Calu3 (cell line): ENCODE measurements at regions not wholly inside any gene's neighbourhood (a gene's known extent, or its start where the extent isn't known, plus 50 kb on each side); places are given as distances from the start of the nearest gene placed in this dataset.

Experiments used
- BruUV-seq: library from RNA; stranded (reverse); fragments of 400-500 nt; replicated peaks from 2 replicates; lab custom pipeline; 2021; lab: Mats Ljungman, UMichigan
- CTCF ChIA-PET: fragments of 300-600 bp; sonication (Branson Sonifier 250); formaldehyde crosslinking; loops from one replicate; lab custom pipeline; 2022; ENCODE audit warnings: antibody characterized with exemption; lab: Charles Lee
- DNase-seq: peaks from one replicate; pipeline ENCODE4 v3.0.0; 2022
- H3K27ac Mint-ChIP-seq: one replicate; pipeline ENCODE4 v1.8.0; 2022; ENCODE audit warnings: mixed read lengths; ENCODE audit not compliant: unreplicated experiment
- H3K27me3 Mint-ChIP-seq: one replicate; pipeline ENCODE4 v1.8.0; 2022; ENCODE audit warnings: mixed read lengths; ENCODE audit not compliant: unreplicated experiment
- H3K36me3 Mint-ChIP-seq: one replicate; pipeline ENCODE4 v1.8.0; 2022; ENCODE audit warnings: mild to moderate bottlenecking, moderate library complexity, mixed read lengths; ENCODE audit not compliant: insufficient read depth, unreplicated experiment
- H3K4me1 Mint-ChIP-seq: one replicate; pipeline ENCODE4 v1.8.0; 2022; ENCODE audit warnings: mild to moderate bottlenecking, low read depth, mixed read lengths; ENCODE audit not compliant: unreplicated experiment
- H3K4me3 Mint-ChIP-seq: one replicate; pipeline ENCODE4 v1.8.0; 2022; ENCODE audit warnings: mild to moderate bottlenecking, low read depth, moderate library complexity, mixed read lengths; ENCODE audit not compliant: unreplicated experiment
- H3K9me3 Mint-ChIP-seq: one replicate; pipeline ENCODE4 v1.8.0; 2022; ENCODE audit warnings: low read depth, mixed read lengths; ENCODE audit not compliant: unreplicated experiment
- CTCF ChIP-seq: fragments of 200-600 bp; IDR thresholded peaks from one replicate; pipeline ENCODE4 v1.8.0; 2022; ENCODE audit warnings: antibody characterized with exemption; ENCODE audit not compliant: unreplicated experiment
- intact Hi-C: fragments of 100-400 bp; cut with micrococcal nuclease; formaldehyde crosslinking; loops from one replicate; pipeline ENCODE4 v1.10.0; 2022; ENCODE audit not compliant: unreplicated experiment

- intact Hi-C loops, result no loop called here
- peaks cover 81% of the 10 kb centered on the region for H3K27me3 Mint-ChIP-seq
- no peaks in the 10 kb centered on the region for H3K9me3 Mint-ChIP-seq
- H3K27ac Mint-ChIP-seq, result no peak overlapping the region
- BruUV-seq, result no TSS peak
- peaks cover 13% of the 10 kb centered on the region for H3K36me3 Mint-ChIP-seq
- DNase-seq, result no peak
- TF ChIP-seq CTCF, result no peak
- CTCF ChIA-PET, result interaction anchor here (0.6 kb wide), 1 partner anchor 20 kb away, joined by 3 read pairs; no protein-coding TSS in a partner anchor
- H3K4me3 Mint-ChIP-seq, result no peak overlapping the region
- H3K4me1 Mint-ChIP-seq, result peaks cover 26% of the 10 kb centered on the region
These were observed 115.1 kb upstream of the FRMD1 start for GRCh38 chr6:168193816-168194721.

GRCh38 chr6:168192901-168193815, 114.1 kb upstream of the FRMD1 start:
- CTCF ChIA-PET, result no interaction called here
- Mint-ChIP-seq H3K27me3 (peaks cover 73% of the 10 kb centered on the region), H3K9me3 (no peaks in the 10 kb centered on the region), H3K27ac (no peak overlapping the region), H3K4me3 (no peak overlapping the region), H3K4me1 (peaks cover 26% of the 10 kb centered on the region), H3K36me3 (peaks cover 13% of the 10 kb centered on the region)
- no peak for DNase-seq
- no TSS peak for BruUV-seq
- no peak for TF ChIP-seq CTCF
- intact Hi-C loops, result no loop called here

- Mint-ChIP-seq H3K4me1 (peaks cover 26% of the 10 kb centered on the region), H3K27me3 (peaks cover 75% of the 10 kb centered on the region), H3K9me3 (no peaks in the 10 kb centered on the region), H3K4me3 (no peak overlapping the region), H3K27ac (no peak overlapping the region), H3K36me3 (peaks cover 13% of the 10 kb centered on the region)
- no TSS peak for BruUV-seq
- CTCF ChIA-PET, result no interaction called here
- intact Hi-C loops, result no loop called here
- no peak for DNase-seq
- no peak for TF ChIP-seq CTCF
These were observed 113.3 kb upstream of the FRMD1 start for GRCh38 chr6:168192195-168192900.
